ENCODE measurements at regions not wholly inside any gene's neighbourhood (a gene's known extent, or its start where the extent isn't known, plus 50 kb on each side); places are given as distances from the start of the nearest gene placed in this dataset.
A peak's percentile ranks its signal among the peaks of the same experiment; 100 is the strongest.
"Not testable (repeated sequence)": the region's sequence is repeated elsewhere in the genome, so short reads cannot be mapped to it uniquely, and the experiment has no call there.

DNA sequence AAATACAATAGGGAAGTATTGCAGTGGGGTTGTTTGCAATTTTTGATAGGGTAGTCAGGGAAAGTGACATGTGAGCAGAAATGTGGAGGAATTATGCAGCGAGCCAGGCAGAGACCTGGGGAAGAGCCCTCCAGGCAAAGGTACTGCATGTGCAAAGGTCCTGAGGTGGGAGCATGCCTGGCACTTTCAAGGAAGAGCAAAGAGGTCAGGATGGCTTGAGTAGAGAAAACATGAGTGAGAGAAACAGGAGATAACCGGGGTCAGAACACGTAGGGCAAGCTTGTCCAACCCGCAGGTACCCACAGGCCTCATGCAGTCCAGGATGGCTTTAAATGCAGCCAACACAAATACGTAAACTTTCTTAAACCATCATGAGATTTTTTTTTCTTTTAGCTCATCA lies 71.0 kb downstream of the COQ2 start:
- DNase-seq (ENCODE audit: low read depth in 2 of 2, low spot score in 1 of 2): no peak

- DNase-seq (ENCODE audit: low read depth in 2 of 2, low spot score in 1 of 2): peak in 1 of 2 donors; percentile 32
Measured at GRCh38 chr4:83212041-83212851, 72.4 kb downstream of the COQ2 start.

GRCh38 chr4:83209419-83209818 lies 75.2 kb downstream of the COQ2 start:
- no peak for DNase-seq (ENCODE audit: low read depth in 2 of 2, low spot score in 1 of 2)

GRCh38 chr4:83208371-83209365 lies 75.9 kb downstream of the COQ2 start:
- no peak for DNase-seq (ENCODE audit: low read depth in 2 of 2, low spot score in 1 of 2)

GRCh38 chr4:83207497-83208101 lies 77.0 kb downstream of the COQ2 start:
- DNase-seq (ENCODE audit: low read depth in 2 of 2, low spot score in 1 of 2): no peak

- no peak for DNase-seq (ENCODE audit: low read depth in 2 of 2, low spot score in 1 of 2)
Measured at GRCh38 chr4:83205760-83206159, 78.8 kb downstream of the COQ2 start.

DNA sequence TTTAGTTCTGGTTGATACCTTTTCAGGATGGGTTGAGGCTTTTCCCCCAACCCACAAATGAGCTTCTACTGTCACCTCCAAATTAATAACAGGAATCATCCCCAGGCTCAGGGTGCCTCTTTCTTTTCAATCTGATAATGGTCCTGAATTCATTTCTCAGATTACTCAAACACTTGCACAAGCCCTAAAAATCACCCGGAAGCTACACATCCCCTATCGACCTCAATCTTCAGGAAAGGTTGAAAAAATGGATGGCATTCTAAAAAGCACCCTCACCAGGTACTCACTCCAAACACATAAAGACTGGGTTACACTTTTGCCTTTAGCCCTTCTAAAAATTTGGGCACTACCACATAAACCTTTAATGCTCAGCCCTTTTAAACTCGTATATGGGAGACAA lies 79.9 kb downstream of the COQ2 start:
- no peak for DNase-seq (ENCODE audit: low read depth in 2 of 2, low spot score in 1 of 2)

- no peak for DNase-seq (ENCODE audit: low read depth in 2 of 2, low spot score in 1 of 2)
Measured at GRCh38 chr4:83201761-83202160, 82.8 kb downstream of the COQ2 start.

DNA sequence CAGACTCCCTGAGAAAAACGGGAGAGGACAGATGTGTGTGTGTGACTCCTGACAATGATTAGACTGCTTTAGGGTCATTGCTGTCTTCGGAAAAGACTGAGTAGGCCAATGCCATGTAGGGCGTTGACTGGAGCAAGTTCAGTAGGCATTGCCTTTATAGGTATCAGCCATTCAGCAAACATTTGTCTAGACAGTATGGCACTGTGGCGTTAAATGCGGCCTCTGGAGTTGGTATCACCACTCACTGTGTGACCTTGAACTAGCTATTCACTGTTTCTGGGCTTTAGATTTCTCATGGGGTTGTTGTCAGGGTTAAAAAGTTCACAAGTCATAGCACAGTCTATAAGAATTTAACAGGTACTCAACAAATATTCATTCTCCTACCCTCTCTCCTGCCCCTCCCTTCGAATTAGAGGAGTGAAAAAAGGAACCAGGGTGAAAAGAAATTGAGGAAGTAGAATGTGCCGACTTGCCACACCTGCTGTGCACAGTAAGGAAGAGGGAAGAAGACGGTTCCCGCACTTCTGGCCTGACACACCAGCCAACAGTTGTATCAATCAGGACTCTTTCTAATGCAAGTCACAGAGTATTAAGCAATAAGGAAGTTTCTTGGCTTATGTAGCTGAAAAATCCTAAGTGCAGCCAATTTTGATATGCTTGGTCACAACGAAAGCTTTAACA lies 83.2 kb upstream of the PLAC8 start:
- no peak for DNase-seq (ENCODE audit: low read depth in 2 of 2, low spot score in 1 of 2)

DNA sequence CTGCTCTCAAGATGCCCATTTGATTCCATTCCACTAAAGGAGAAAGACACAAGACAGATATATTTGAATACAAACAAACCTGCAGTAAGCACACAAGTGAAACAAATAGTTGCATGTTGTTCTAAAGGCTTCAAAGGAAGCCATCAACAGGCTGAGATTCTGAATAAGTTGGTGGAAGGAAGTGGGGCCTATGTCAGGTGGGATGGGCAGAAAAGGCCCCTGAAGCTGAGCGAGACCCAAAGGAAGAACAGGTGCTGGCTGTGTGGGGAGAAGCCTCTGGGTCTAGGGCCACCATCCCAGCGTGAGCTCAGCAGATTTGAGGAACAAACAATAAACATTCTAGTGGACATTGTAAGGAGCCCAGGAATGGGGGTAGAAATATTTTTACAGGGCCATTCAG lies 82.4 kb upstream of the PLAC8 start:
- no peak for DNase-seq (ENCODE audit: low read depth in 2 of 2, low spot score in 1 of 2)

DNA sequence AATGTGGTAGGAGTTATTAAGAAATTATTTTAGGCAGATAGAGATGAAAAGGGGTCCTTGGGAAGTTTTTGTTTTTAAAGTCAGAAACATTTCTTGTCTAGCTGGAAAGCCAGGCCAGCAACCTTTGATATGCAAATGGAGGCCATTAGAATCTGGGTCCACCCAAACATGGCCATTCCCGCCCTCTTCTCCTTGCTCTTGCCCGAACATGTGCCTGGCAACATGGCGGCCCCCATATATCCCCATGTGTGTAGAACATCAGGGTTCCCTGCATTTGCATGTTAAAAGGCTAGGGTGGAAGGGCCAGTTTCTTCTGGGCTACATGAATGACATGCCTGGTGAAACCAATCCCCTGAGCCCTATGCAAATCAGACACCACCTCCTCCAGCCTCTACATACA lies 80.7 kb upstream of the PLAC8 start:
- no peak for DNase-seq (ENCODE audit: low read depth in 2 of 2, low spot score in 1 of 2)

DNA sequence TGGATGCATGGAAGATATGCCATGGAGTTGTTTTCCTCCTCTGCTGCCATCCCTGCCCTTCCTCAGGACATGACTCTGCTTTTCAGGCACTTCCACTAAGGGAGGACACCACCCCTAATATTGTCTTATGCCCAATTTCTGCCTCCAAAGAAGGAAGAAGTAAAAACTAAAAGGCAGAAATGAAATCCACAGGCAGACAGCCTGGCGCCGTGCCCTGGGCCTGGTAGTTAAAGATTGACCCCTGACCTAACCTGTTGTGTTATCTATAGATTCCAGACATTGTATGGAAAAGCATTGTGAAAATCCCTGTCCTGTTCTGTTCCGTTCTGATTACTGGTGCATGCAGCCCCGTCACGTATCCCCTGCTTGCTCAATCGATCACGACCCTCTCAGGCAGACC lies 80.1 kb upstream of the PLAC8 start:
- not testable (repeated sequence) for DNase-seq (ENCODE audit: low read depth in 2 of 2, low spot score in 1 of 2)

DNA sequence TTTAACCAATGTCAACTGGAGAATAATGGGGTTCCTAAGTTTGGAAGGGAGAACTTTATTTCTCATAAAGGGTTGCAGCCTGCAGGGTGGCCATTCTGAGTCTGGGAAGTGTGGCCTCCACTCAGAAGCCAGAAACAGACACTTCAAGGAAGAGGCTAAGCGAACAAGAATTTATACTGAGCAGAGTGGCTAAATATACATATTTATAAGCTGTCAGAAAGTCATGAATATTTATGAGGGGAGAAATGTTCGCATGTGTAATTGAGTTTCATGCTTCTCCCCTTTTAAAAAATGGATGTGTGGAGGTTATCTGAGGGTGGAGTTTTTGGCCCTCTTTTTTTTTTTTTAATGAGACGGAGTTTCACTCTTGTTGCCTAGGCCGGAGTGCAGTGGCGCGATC lies 78.1 kb upstream of the PLAC8 start:
- DNase-seq (ENCODE audit: low read depth in 2 of 2, low spot score in 1 of 2): no peak

DNA sequence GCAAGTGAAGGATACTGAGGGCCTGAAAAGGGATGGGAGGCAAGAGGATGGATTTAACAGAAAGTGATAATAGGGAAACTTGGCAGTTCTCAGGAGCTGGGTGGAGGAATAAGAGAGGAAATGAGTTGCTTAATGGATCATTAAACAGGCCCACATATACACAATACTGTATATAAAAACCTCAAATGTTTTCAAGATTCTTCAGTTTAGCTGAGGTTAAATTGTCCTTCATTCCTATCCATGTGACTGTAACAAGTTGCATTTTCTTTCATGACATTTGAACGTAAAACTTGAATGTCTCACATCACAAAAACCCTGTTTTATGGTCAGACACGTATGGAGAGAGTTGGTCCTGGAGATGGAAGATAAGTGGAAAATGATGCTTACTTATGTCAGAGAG lies 76.5 kb upstream of the PLAC8 start:
- no peak for DNase-seq (ENCODE audit: low read depth in 2 of 2, low spot score in 1 of 2)

DNA sequence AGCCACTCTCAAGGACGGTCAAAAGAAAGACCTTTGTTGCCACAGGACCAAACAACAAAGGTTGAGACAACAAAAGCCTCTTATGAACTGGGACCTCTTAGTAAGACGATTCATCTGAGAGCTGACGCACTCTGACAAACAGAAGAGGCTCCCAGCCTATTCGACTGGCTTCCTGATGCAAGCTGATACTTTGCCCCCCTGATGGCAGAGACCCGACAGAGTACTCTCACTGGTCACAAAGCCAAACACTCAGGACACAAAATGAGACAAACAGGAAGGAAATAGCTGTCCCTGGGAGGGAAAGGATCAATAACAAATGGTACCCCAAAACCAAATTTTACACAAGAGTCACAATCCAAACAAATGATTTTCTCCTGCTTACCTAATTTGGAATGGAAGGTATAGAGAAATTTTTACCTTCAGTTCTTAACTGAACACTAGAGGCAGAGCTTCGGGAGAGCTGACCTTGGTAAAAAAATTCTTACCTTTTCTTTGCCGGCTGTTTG lies 75.2 kb upstream of the PLAC8 start:
- no peak for DNase-seq (ENCODE audit: low read depth in 2 of 2, low spot score in 1 of 2)

DNA sequence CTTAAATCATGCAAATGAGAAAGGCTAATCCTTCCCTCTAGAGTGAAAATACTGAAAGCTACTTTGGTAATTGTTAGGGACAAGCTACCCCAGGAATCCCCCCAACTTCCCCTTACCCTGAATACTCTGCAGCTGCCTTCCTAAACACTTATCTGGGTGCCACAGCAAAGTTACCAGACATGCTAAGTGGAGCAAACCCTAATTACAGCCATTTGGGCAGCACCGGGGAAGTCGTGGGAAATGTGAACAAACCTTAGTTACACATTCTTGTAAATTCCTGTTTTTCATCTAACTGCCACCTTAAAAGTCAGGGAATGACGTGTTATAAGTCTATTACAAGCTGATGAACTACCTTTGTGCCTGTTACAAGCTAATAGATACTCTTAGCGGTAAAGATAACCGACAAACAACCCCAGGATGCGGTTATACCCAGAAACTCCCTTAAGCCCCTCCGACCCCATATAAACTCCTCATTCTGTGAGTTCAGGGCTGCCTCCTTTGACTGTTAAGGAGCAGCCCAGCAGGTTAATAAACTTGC lies 66.0 kb upstream of the PLAC8 start:
- DNase-seq (ENCODE audit: low read depth in 2 of 2, low spot score in 1 of 2): no peak

DNA sequence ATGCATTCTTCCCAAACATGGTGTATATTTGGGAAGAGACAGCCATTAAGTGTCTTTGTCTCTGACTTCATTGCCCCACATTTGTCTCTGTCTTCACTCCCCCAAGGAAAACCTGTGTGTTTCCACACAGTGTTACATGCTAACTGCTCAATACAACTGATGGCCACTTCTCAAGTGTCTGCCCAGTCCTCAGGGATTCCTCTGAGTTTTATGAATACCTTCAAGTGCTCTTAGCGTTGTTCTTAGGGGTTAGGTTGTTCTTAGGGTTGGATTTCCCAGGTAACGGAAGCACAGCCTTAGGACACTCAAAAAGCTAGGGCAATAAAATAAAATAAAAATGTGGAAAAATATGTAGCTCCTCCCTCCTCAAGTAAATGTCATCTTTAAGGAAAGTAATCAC lies 64.7 kb upstream of the PLAC8 start:
- no peak for DNase-seq (ENCODE audit: low read depth in 2 of 2, low spot score in 1 of 2)

DNA sequence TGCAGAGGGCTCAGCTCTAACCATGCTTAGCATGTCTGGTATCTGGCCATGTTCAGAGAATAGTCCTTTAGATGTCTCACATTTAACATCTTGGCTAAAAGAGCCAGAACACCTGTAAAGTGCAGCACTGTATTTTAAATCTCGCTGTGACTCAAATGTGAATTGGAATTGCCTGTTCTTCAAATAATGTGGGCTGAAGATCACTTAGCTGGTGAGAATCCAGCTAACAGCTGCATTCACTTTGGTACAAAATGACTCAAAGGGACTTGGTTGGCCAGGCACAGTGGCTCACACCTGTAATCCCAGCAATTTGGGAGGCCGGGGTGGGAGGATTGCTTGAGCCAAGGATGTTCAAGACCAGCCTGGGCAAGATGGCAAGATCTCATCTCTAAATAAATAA lies 63.5 kb upstream of the PLAC8 start:
- DNase-seq (ENCODE audit: low read depth in 2 of 2, low spot score in 1 of 2): no peak

DNA sequence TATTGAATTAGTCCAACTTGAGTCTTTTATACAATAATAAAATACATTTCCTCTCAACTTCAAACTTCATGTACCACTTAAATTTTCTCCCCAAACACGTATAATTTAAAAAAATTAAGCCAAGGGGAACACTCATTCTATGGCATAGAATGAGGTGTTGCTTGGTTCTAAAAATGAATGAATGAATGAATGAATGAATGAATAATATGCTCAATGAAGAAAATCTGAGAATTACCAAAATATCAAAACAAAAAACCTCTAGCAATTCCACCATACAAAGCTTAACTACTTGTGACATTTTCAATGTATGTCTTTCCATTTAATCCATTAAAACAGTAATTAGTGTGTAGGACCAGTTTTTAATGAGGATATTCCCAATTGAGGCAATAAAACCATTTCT lies 62.7 kb upstream of the PLAC8 start:
- no peak for DNase-seq (ENCODE audit: low read depth in 2 of 2, low spot score in 1 of 2)

GRCh38 chr4:83174844-83175414 lies 60.4 kb upstream of the PLAC8 start:
- no peak for DNase-seq (ENCODE audit: low read depth in 2 of 2, low spot score in 1 of 2)
